H9 (cell line): ENCODE measurements at regions not wholly inside any gene's neighbourhood (a gene's known extent, or its start where the extent isn't known, plus 50 kb on each side); places are given as distances from the start of the nearest gene placed in this dataset.

Experiments
- DNase-seq: peaks from one replicate; pipeline ENCODE4 v3.0.0-alpha.2; 2017
- H2AFZ ChIP-seq: one replicate; pipeline ENCODE4 v1.6.1; 2013; ENCODE audit warnings: mild to moderate bottlenecking, low read length, control low read depth, moderate library complexity
- H2AK5ac ChIP-seq: 2 replicates; pipeline ENCODE4 v1.6.1; 2013; ENCODE audit warnings: low read length, control low read depth, mixed read lengths; ENCODE audit not compliant: insufficient read length
- H2BK120ac ChIP-seq: one replicate; pipeline ENCODE4 v1.6.1; 2013; ENCODE audit warnings: low read depth, mild to moderate bottlenecking, low read length, control low read depth, inconsistent platforms; ENCODE audit not compliant: poor library complexity, severe bottlenecking
- H2BK12ac ChIP-seq: 2 replicates; pipeline ENCODE4 v1.6.1; 2013; ENCODE audit warnings: low read length, control low read depth, mixed read lengths, low read depth; ENCODE audit not compliant: insufficient read length
- H2BK15ac ChIP-seq: 2 replicates; pipeline ENCODE4 v1.6.1; 2013; ENCODE audit warnings: low read depth, low read length, control low read depth
- H2BK20ac ChIP-seq: one replicate; pipeline ENCODE4 v1.6.1; 2013; ENCODE audit warnings: low read depth, mild to moderate bottlenecking, low read length, control low read depth, inconsistent platforms; ENCODE audit not compliant: poor library complexity, severe bottlenecking
- H2BK5ac ChIP-seq: 2 replicates; pipeline ENCODE4 v1.6.1; 2013; ENCODE audit warnings: low read length, control low read depth, mixed read lengths; ENCODE audit not compliant: insufficient read length
- H3K14ac ChIP-seq: 2 replicates; pipeline ENCODE4 v1.6.1; 2013; ENCODE audit warnings: low read length, control low read depth; ENCODE audit not compliant: insufficient read depth
- H3K18ac ChIP-seq: 2 replicates; pipeline ENCODE4 v1.6.1; 2013; ENCODE audit warnings: low read depth, mild to moderate bottlenecking, mixed read lengths, low read length, control low read depth; ENCODE audit not compliant: insufficient read length
- H3K23ac ChIP-seq: 2 replicates; pipeline ENCODE4 v1.6.1; 2013; ENCODE audit warnings: low read length, control low read depth, mixed read lengths, low read depth; ENCODE audit not compliant: insufficient read length
- H3K23me2 ChIP-seq: 2 replicates; pipeline ENCODE4 v1.6.1; 2013; ENCODE audit warnings: low read depth, mild to moderate bottlenecking, mixed read lengths, low read length, control low read depth; ENCODE audit not compliant: insufficient read length, poor library complexity, severe bottlenecking
- H3K27ac ChIP-seq: 2 replicates; pipeline ENCODE4 v1.5.1; 2013; ENCODE audit warnings: low read length, control low read depth, mixed read lengths, low read depth; ENCODE audit not compliant: insufficient read length
- H3K27me3 ChIP-seq: 2 replicates; pipeline ENCODE4 v1.6.1; 2013; ENCODE audit warnings: low read length, control low read depth, inconsistent platforms; ENCODE audit not compliant: insufficient read depth
- H3K4ac ChIP-seq: 2 replicates; pipeline ENCODE4 v1.6.1; 2013; ENCODE audit warnings: low read depth, mild to moderate bottlenecking, control low read depth, inconsistent platforms, low read length, moderate library complexity
- H3K4me1 ChIP-seq: 2 replicates; pipeline ENCODE4 v1.6.1; 2013; ENCODE audit warnings: low read length, control low read depth, inconsistent platforms; ENCODE audit not compliant: insufficient read depth
- H3K4me2 ChIP-seq: 2 replicates; pipeline ENCODE4 v1.6.1; 2013; ENCODE audit warnings: low read length, control low read depth, mixed read lengths; ENCODE audit not compliant: insufficient read length, insufficient read depth
- H3K56ac ChIP-seq: 2 replicates; pipeline ENCODE4 v1.6.1; 2013; ENCODE audit warnings: low read depth, mild to moderate bottlenecking, mixed read lengths, low read length, control low read depth; ENCODE audit not compliant: insufficient read length
- H3K79me1 ChIP-seq: 2 replicates; pipeline ENCODE4 v1.6.1; 2013; ENCODE audit warnings: low read depth, mild to moderate bottlenecking, moderate library complexity, low read length, control low read depth, inconsistent platforms; ENCODE audit not compliant: insufficient read depth, poor library complexity, severe bottlenecking
- H3K79me2 ChIP-seq: 2 replicates; pipeline ENCODE4 v1.6.1; 2013; ENCODE audit warnings: low read length, control low read depth, inconsistent platforms; ENCODE audit not compliant: insufficient read depth
- H3K9ac ChIP-seq: 2 replicates; pipeline ENCODE4 v1.6.1; 2013; ENCODE audit warnings: low read length, control low read depth, mixed read lengths; ENCODE audit not compliant: insufficient read length; ENCODE audit errors: extremely low read depth
- H3K9me3 ChIP-seq: one replicate; pipeline ENCODE4 v1.6.1; 2013; ENCODE audit warnings: low read depth, low read length, inconsistent platforms; ENCODE audit not compliant: control insufficient read depth
- H3T11ph ChIP-seq: one replicate; pipeline ENCODE4 v1.6.1; 2013; ENCODE audit warnings: mild to moderate bottlenecking, low read length, control low read depth, inconsistent platforms
- H4K20me1 ChIP-seq: one replicate; pipeline ENCODE4 v1.6.1; 2013; ENCODE audit not compliant: control insufficient read depth, insufficient read length, insufficient read depth
- H4K5ac ChIP-seq: 2 replicates; pipeline ENCODE4 v1.6.1; 2013; ENCODE audit warnings: low read depth, mild to moderate bottlenecking, mixed read lengths, low read length, control low read depth; ENCODE audit not compliant: insufficient read length
- H4K8ac ChIP-seq: replicated peaks from 2 replicates; pipeline ENCODE4 v1.6.1; 2013; ENCODE audit warnings: low read length, control low read depth, mixed read lengths, low read depth; ENCODE audit not compliant: insufficient read length
- H4K91ac ChIP-seq: 2 replicates; pipeline ENCODE4 v1.6.1; 2013; ENCODE audit warnings: low read depth, mild to moderate bottlenecking, moderate library complexity, mixed read lengths, low read length, control low read depth; ENCODE audit not compliant: insufficient read length
- H3K27ac Mint-ChIP-seq, 3 experiments: 2 replicates in 2 of 3; 3 replicates in 1 of 3; pipeline ENCODE4 v1.8.0; 2020 to 2021; ENCODE audit warnings: mixed read lengths in 3 of 3, mild to moderate bottlenecking in 1 of 3, moderate library complexity in 1 of 3
- H3K27me3 Mint-ChIP-seq: 2 replicates; pipeline ENCODE4 v1.8.0; 2021; ENCODE audit warnings: low read depth, mild to moderate bottlenecking, moderate library complexity, mixed read lengths
- H3K36me3 Mint-ChIP-seq, 3 experiments: 2 replicates in 2 of 3; 3 replicates in 1 of 3; pipeline ENCODE4 v1.8.0; 2020 to 2021; ENCODE audit warnings: low read depth in 3 of 3, mixed read lengths in 3 of 3; ENCODE audit not compliant: insufficient read depth in 1 of 3
- H3K4me1 Mint-ChIP-seq, 2 experiments: 2 replicates each; pipeline ENCODE4 v1.8.0; 2020; ENCODE audit warnings: mixed read lengths in 2 of 2
- H3K4me3 Mint-ChIP-seq, 2 experiments: 2 replicates in 1 of 2; 3 replicates in 1 of 2; pipeline ENCODE4 v1.8.0; 2020 to 2021; ENCODE audit warnings: mild to moderate bottlenecking in 2 of 2, mixed read lengths in 2 of 2, moderate library complexity in 1 of 2
- H3K9me3 Mint-ChIP-seq, 2 experiments: 2 replicates in 1 of 2; 3 replicates in 1 of 2; pipeline ENCODE4 v1.8.0; 2020; ENCODE audit warnings: mild to moderate bottlenecking in 2 of 2, mixed read lengths in 2 of 2, moderate library complexity in 1 of 2
- CTCF ChIP-seq: fragments of 200-600 bp; sonication (generic); conservative IDR thresholded peaks from 3 replicates; pipeline ENCODE4 v1.8.0; 2021; ENCODE audit warnings: antibody characterized with exemption, mild to moderate bottlenecking
- WGBS: extraction: QIAGEN DNeasy Blood & Tissue Kit; methylation state at CpG from one replicate; pipeline ENCODE4 v1.1.7; 2013; ENCODE audit warnings: missing lambda C conversion rate, low lambda C conversion rate, mixed read lengths; ENCODE audit not compliant: insufficient read length; ENCODE audit errors: extremely low coverage; 5-methylcytosine and 5-hydroxymethylcytosine counted together

GRCh38 chr7:153188161-153188560, 428.6 kb downstream of the ACTR3B start:
- no peak for DNase-seq
- H3K9me3 Mint-ChIP-seq: peaks cover 26 to 71% of the 10 kb centered on the region in 2 experiments
- H3K27ac ChIP-seq: no peak overlapping the region
- H3K4me1 Mint-ChIP-seq: peaks cover 0 to 9% of the 10 kb centered on the region in 2 experiments; a peak in 2 of 4 replicates
- H3K9ac ChIP-seq: no peak overlapping the region
- no peak overlapping the region for H4K5ac ChIP-seq
- no peak overlapping the region for H3K27ac Mint-ChIP-seq
- no peak overlapping the region for H3K4me3 Mint-ChIP-seq
- no peak overlapping the region for H4K8ac ChIP-seq
- no peak overlapping the region for H3K14ac ChIP-seq
- H2AFZ ChIP-seq: no peak overlapping the region
- H3K79me1 ChIP-seq: no peaks in the 10 kb centered on the region
- H4K20me1 ChIP-seq: no peaks in the 10 kb centered on the region
- H3T11ph ChIP-seq: no peak overlapping the region
- no peak overlapping the region for H2BK15ac ChIP-seq
- H3K27me3 ChIP-seq: no peaks in the 10 kb centered on the region
- WGBS: no CpG with 5 or more reads among the region's 3 CpGs
- no peaks in the 10 kb centered on the region; the same call in 1 of the 2 replicates for H3K4me1 ChIP-seq
- H2BK120ac ChIP-seq: no peak overlapping the region
- H3K23me2 ChIP-seq: no peaks in the 10 kb centered on the region
- peaks cover 0 to 4% (median 2%) of the 10 kb centered on the region in 3 experiments; a peak in 3 of 7 replicates for H3K36me3 Mint-ChIP-seq
- no peak overlapping the region for H3K23ac ChIP-seq
- no peak overlapping the region for H3K18ac ChIP-seq
- no peak overlapping the region for H3K4me2 ChIP-seq
- no peak overlapping the region for H4K91ac ChIP-seq
- TF ChIP-seq CTCF: no peak
- peaks cover 6% of the 10 kb centered on the region for H3K9me3 ChIP-seq
- H3K4ac ChIP-seq: no peak overlapping the region
- no peak overlapping the region for H2AK5ac ChIP-seq
- no peaks in the 10 kb centered on the region for H3K79me2 ChIP-seq
- no peak overlapping the region for H2BK20ac ChIP-seq
- H2BK12ac ChIP-seq: no peak overlapping the region
- no peak overlapping the region for H3K56ac ChIP-seq
- H2BK5ac ChIP-seq: no peak overlapping the region
- no peaks in the 10 kb centered on the region for H3K27me3 Mint-ChIP-seq
